ENCODE measurements at regions not wholly inside any gene's neighbourhood (a gene's known extent, or its start where the extent isn't known, plus 50 kb on each side); places are given as distances from the start of the nearest gene placed in this dataset.

GRCh38 chr5:35561396-35561795, 56.3 kb upstream of the SPEF2 start:
- no peak overlapping the region for H3K4me3 ChIP-seq (ENCODE audit: low read depth, low read length)
- no peak for DNase-seq (ENCODE audit: low read depth)
- TF ChIP-seq CTCF (IDR thresholded peaks at IDR 0.05; ENCODE audit: insufficient read depth, low read depth, low read length, missing control alignments) = no peak

- TF ChIP-seq CTCF (IDR thresholded peaks at IDR 0.05; ENCODE audit: insufficient read depth, low read depth, low read length, missing control alignments) = no peak
- no peak for DNase-seq (ENCODE audit: low read depth)
- H3K4me3 ChIP-seq (ENCODE audit: low read depth, low read length) = no peak overlapping the region
Observed at GRCh38 chr5:35557748-35558147, 59.9 kb upstream of the SPEF2 start.

- no peak overlapping the region for H3K4me3 ChIP-seq (ENCODE audit: low read depth, low read length)
- TF ChIP-seq CTCF (IDR thresholded peaks at IDR 0.05; ENCODE audit: insufficient read depth, low read depth, low read length, missing control alignments) = no peak
- DNase-seq (ENCODE audit: low read depth) = no peak
Observed at GRCh38 chr5:35557199-35557598, 60.5 kb upstream of the SPEF2 start.

- no peak for TF ChIP-seq CTCF (IDR thresholded peaks at IDR 0.05; ENCODE audit: insufficient read depth, low read depth, low read length, missing control alignments)
- H3K4me3 ChIP-seq (ENCODE audit: low read depth, low read length) = no peak overlapping the region
- no peak for DNase-seq (ENCODE audit: low read depth)
Observed at GRCh38 chr5:35554016-35554415, 63.6 kb upstream of the SPEF2 start.

- no peak for TF ChIP-seq CTCF (IDR thresholded peaks at IDR 0.05; ENCODE audit: insufficient read depth, low read depth, low read length, missing control alignments)
- DNase-seq (ENCODE audit: low read depth) = no peak
- no peak overlapping the region for H3K4me3 ChIP-seq (ENCODE audit: low read depth, low read length)
Observed at GRCh38 chr5:35545190-35545589, 72.5 kb upstream of the SPEF2 start.

GRCh38 chr5:35543408-35543807, 74.3 kb upstream of the SPEF2 start:
- no peak for TF ChIP-seq CTCF (IDR thresholded peaks at IDR 0.05; ENCODE audit: insufficient read depth, low read depth, low read length, missing control alignments)
- no peak for DNase-seq (ENCODE audit: low read depth)
- H3K4me3 ChIP-seq (ENCODE audit: low read depth, low read length) = no peak overlapping the region

GRCh38 chr5:35540002-35540401, 77.7 kb upstream of the SPEF2 start:
- no peak for DNase-seq (ENCODE audit: low read depth)
- no peak for TF ChIP-seq CTCF (IDR thresholded peaks at IDR 0.05; ENCODE audit: insufficient read depth, low read depth, low read length, missing control alignments)
- no peak overlapping the region for H3K4me3 ChIP-seq (ENCODE audit: low read depth, low read length)

Measured in GM12865 (cell line).